Fibroblast of skin of right biceps (primary cell): ENCODE measurements at regions not wholly inside any gene's neighbourhood (a gene's known extent, or its start where the extent isn't known, plus 50 kb on each side); places are given as distances from the start of the nearest gene placed in this dataset.

Source experiments
- DNase-seq: peaks from one replicate; pipeline ENCODE4 v3.0.0-alpha.2; 2013

GRCh38 chr2:103814016-103814415, 1039.9 kb upstream of the POU3F3 start:
- no peak for DNase-seq

DNA sequence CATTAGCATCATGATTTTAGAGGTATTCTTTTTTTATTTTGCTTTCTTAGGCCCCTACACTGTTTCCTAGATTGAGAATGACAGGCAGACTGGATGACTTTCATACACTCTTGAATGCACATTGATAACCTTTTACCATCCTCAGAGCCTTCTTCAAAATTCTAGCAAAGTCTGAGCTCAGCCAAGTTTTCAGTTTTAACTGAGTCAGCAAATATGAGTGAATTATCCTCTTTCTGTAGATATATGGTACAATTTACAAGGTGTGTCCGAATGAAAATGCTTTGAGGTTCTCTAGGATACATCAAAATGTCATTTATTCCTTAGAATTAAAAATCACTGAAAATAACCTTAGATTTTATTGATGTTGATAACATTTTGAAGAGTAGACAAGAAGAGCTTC, 1038.2 kb upstream of the POU3F3 start:
- no peak for DNase-seq

- no peak for DNase-seq
These were observed 1036.2 kb upstream of the POU3F3 start for GRCh38 chr2:103817746-103818145.

DNA sequence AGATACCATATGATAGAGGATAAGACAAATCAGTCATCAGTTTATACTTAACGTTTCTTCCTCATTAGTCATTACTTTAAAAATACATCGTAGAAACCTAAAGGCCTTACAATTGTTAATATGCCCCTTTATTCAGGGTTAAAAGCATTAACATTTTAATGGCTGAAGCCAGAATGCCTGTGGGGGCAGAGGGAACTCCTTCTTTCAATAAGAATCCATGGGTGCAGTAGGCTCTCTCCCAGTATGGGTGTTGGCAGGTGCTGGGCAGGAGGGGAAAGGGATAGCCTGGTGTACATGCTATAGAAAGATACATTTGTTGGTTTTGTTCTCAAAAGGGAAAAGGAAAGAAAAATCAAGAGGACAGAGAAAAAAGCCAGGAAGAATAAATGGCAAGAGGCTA, 1035.7 kb upstream of the POU3F3 start:
- DNase-seq: no peak

GRCh38 chr2:103819599-103819998, 1034.3 kb upstream of the POU3F3 start:
- no peak for DNase-seq

DNA sequence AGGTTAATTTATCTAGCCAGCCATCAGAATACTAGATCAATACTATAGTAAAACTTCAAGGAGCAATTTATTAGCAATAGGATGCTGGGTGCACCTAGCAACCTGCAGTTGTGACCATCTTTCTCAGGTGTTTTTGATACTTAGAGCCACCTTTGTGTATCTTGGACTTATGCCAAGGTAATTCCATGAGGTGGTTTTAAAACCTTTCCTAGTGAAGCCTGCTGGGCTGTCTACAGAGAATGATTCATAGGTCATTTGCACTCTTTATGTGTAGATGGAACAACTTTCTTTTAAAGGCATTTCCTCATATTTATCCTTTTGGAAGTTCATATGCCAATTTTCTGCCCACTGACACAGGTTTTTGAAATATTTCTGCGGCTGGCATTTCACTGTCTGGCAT, 1030.1 kb upstream of the POU3F3 start:
- no peak for DNase-seq

DNA sequence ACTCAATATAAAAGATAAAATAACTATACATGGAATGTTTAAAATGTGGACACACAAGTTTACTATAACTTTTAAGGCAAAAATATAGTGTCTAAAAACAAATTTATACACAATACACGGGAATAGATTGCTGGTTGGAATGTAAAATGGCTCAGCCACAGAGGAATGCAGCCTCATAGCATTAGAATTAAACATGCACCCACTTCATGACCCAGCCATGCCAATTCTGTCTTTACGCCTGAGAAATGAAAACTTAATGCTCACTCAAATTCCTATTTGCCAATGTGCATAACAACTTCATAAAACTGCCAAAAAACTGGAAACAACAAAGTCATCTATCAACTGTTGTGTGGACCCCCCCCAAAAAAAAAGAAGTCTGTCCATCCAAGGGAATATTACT, 1006.6 kb upstream of the POU3F3 start:
- peak; percentile 4 for DNase-seq

GRCh38 chr2:103859238-103859637, 994.7 kb upstream of the POU3F3 start:
- DNase-seq: no peak

DNA sequence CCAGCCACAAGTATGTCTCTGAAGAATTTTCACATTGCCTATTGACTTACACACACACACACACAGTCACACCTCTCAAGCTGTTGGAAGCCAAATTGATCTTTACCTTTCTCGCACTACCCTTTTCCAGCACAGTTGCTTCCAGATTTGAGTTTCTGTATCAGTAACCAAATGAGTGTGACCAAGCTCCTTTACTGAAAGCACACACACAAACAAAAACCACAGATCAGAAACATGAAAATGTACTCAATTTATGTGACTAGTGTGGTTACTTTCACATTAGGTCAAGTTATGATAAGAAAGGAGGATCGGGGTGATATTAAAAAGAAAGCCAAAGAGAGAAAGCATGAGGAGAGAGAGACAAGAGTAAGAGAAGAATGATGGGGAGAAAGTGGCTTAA, 993.9 kb upstream of the POU3F3 start:
- no peak for DNase-seq

DNA sequence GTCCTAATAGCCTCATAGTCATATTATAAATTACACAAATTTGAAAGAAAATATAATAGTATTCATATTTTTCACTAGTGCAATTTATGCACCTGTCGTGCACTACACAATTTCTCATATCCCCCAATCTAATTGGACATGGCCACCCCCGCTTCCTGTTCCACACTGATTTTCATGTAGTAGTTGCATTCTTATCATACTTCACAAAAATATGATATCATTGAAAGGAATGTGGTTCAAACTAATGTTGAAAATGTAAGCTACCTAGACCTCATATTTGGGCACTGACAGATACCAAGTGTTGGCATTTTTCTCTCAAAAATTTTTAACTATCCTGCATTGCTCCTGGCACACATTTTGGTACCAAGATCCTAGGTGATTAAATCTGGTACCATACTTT, 985.5 kb upstream of the POU3F3 start:
- no peak for DNase-seq

DNA sequence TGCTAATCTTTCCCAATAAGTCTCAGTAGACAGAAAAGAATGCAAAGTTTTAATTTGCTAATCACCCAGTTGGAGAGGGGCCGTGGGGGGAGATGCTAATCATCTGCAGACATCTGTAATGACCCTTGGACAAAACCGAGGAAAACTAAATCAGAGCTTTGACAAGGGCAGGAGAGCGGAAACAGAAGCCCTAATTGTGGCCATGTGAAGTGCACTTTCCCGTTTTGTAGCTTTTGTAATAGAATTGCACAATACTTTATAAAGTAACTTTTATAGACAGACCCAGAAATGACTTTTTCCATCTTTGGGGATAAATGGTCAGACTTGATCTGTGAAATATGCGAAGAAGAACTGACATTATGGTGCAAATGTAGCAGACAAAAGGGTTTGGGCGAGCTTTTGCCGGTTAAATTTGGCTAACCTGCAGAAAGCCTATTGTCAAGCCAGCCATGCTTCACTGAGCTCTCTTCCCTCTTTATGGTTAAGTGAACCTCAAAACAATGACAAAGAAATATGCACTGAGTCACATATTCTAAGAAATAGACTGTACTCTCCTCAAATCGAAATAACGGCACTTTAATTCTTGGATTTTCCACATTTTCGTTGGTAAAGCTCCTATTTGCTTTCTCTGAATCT, 980.1 kb upstream of the POU3F3 start:
- DNase-seq: no peak

GRCh38 chr2:103875131-103875530, 978.8 kb upstream of the POU3F3 start:
- DNase-seq: no peak

DNA sequence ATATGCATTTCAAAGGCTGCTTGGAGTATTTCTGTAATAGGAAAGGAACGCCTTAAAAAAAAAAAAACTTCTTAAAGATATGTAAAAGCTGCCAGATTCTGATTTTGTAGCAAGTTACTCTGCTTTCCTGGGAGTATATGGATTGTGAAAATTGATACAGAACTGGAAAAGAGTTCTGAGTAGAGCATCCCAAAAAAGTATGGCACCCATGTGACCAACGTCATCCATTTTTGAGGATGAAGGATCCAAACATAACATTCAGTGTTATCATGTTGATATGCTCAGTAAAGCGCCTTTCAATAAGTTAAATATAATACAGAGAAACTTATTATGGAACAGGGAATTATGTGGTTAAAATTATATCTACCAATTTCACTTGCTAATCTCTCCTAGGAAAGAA, 978.4 kb upstream of the POU3F3 start:
- no peak for DNase-seq

DNA sequence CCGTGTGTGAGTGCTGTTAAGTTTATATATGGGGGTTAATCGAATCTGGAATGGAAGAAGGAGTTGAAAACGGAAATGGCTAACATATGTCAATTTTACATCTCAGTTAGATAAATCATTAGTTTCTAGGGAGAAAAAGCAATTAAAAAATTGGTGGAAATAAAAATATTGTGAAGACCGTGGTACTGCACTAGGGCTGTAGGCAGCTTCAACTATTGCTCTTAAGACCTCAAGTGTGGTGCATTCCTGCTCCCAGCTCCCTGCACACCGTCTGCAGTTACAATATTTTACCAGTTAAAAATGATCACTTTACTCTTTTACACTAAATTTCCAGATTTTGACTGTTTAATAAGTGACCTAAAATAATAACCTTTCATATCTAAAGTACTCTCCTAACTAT, 977.3 kb upstream of the POU3F3 start:
- no peak for DNase-seq

DNA sequence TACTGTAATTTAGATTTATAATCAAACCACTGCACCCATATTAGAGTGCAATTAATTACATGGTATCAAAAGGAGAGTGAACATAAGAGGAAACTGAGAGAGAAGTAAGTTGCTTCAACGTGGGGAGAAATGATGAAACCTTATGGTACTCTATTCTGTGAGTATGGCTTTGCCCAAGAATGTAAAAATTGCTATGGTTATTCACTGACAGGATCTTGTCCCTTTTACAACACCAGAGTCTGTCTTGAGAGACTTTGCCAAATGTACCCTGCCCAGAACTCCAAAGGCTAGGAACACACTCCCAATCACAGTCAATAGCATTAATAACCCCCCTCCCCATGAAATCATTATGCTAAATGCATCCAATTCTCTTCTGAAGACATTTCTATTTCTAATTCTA, 974.8 kb upstream of the POU3F3 start:
- no peak for DNase-seq

DNA sequence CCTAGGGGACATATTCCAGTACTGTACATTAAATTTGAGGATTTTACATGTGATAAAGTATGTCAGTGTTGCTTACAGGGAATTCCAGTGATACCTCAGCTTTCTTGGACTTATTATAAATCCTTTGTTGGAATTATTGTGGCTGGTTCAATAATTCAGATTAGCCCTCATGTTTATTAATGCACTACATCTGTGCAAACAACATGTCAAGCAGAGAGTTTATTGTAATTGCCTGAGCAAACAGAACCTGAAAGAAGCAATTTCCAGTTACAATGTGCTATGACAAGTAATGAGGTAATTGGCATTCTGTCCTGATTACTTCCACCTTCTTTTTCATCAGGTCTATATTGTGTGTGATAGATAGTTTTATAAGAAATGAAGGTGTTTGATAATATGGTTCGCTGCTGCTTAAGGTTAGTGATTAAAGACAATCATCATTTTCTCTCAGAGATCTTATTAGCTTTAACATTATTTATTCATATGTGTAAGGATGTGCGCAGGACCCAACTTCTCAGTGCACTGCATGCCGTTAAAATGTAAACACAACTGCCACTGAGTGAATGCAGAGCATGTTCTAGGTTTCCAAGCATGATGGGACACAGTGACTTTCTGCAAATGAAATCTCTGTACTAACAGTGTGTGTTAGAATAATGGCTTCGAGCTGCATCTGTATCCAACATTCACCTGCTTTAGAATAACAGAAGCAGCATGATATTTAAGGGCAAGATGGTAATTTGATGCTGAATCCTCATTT, 973.7 kb upstream of the POU3F3 start:
- no peak for DNase-seq

- DNase-seq: peak; percentile 30
These were observed 966.3 kb upstream of the POU3F3 start for GRCh38 chr2:103887625-103888024.

DNA sequence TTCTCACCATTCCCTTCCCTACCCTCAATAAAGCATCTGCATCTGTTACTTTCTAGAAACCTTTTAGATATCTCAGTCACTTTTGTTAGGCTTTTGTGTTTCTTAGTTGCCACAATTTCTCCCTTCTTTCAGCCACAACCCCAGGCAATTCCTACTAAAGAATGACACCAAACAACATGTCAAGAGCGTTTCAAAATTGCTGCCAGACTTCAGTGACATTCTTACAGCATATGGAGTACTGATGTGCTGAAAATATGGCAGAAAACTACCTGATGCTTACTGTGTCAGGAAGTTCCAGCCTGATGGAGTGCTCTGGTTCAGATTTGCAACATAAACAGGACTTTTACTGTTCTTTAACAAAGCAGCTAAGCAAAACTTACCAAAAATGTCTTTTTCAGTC, 957.7 kb upstream of the POU3F3 start:
- no peak for DNase-seq

GRCh38 chr2:103898561-103898960, 955.4 kb upstream of the POU3F3 start:
- DNase-seq: peak; percentile 10

DNA sequence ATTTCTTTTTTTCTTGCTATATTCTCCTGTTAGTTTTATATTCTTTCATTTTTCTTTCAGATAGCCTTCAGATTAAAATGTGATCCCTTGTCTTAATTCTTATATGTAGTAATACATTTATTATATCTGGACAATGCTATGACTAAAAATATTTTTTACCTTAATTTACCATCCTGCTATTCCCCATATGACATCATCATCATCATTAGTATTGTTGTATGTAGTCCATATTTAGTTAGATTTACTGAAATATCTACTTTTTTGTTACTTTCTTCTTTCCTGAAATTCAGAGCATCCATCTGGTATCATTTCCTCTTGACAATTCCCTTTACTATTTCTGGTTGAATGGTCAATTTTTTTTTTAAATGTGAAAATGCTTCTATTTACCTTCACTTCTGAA, 951.6 kb upstream of the POU3F3 start:
- DNase-seq: no peak

GRCh38 chr2:103921161-103921560, 932.8 kb upstream of the POU3F3 start:
- no peak for DNase-seq

DNA sequence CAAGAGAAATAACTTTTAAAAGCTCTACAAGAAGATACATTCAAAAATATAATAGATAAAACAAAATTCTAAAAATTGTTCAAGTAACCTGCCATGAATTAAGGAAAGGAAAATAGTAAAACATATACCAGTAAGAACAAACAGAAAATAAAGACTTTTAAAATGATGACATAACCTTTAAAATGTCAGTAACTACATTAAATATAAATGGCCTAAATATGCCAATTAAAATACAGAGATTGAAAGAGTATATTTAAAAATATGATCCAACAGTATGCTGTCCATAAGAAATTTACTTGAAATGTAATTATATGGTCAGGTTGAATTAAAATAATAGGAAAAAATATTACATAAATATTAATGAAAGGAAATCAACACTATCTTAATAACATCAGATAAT, 911.7 kb upstream of the POU3F3 start:
- no peak for DNase-seq

GRCh38 chr2:103945083-103945482, 908.8 kb upstream of the POU3F3 start:
- no peak for DNase-seq

- DNase-seq: peak; percentile 28
These were observed 894.5 kb upstream of the POU3F3 start for GRCh38 chr2:103959174-103960128.
